HUDEP-2 (cell line): ENCODE measurements at regions not wholly inside any gene's neighbourhood (a gene's known extent, or its start where the extent isn't known, plus 50 kb on each side); places are given as distances from the start of the nearest gene placed in this dataset.
"Not testable (repeated sequence)": the region's sequence is repeated elsewhere in the genome, so short reads cannot be mapped to it uniquely, and the experiment has no call there.

ENCODE experiments used
- DNase-seq, 76 experiments: peaks; one replicate each; lab custom pipeline; 2025; ENCODE audit not compliant: unreplicated experiment in 76 of 76; lab: John Stamatoyannopoulos, UW

GRCh38 chrX:84856791-84857190, 146.9 kb upstream of the APOOL start:
- not testable (repeated sequence) for DNase-seq

- DNase-seq = not testable (repeated sequence)
Measured at GRCh38 chrX:84858771-84859170, 144.9 kb upstream of the APOOL start.

GRCh38 chrX:84865113-84865512, 138.6 kb upstream of the APOOL start:
- DNase-seq = no peak

GRCh38 chrX:84870281-84870680, 133.4 kb upstream of the APOOL start:
- not testable (repeated sequence) for DNase-seq

GRCh38 chrX:84872160-84872771, 131.4 kb upstream of the APOOL start:
- not testable (repeated sequence) for DNase-seq

GRCh38 chrX:84873176-84873575, 130.5 kb upstream of the APOOL start:
- no peak for DNase-seq

- DNase-seq = no peak
Measured at GRCh38 chrX:84876876-84877275, 126.8 kb upstream of the APOOL start.

- DNase-seq = no peak
Measured at GRCh38 chrX:84893897-84894296, 109.8 kb upstream of the APOOL start.

GRCh38 chrX:84907324-84907968, 96.2 kb upstream of the APOOL start:
- peak in 1 of 76 experiments; percentile 0 for DNase-seq

GRCh38 chrX:84909151-84909550, 94.5 kb upstream of the APOOL start:
- DNase-seq = no peak

GRCh38 chrX:84924624-84925023, 79.1 kb upstream of the APOOL start:
- DNase-seq = no peak

GRCh38 chrX:84932814-84933213, 70.9 kb upstream of the APOOL start:
- no peak for DNase-seq

GRCh38 chrX:84933956-84934556, 69.6 kb upstream of the APOOL start:
- DNase-seq = no peak
